Kidney capillary endothelial cell (primary cell): ENCODE measurements at regions not wholly inside any gene's neighbourhood (a gene's known extent, or its start where the extent isn't known, plus 50 kb on each side); places are given as distances from the start of the nearest gene placed in this dataset.
A peak's percentile ranks its signal among the peaks of the same experiment; 100 is the strongest.

Source experiments
- DNase-seq: peaks from one replicate; pipeline ENCODE4 v3.0.0-alpha.2; 2018; ENCODE audit warnings: low spot score

GRCh38 chr22:47344414-47344813 is 582.0 kb downstream of the TBC1D22A start:
- no peak for DNase-seq

- no peak for DNase-seq
These were observed 581.2 kb downstream of the TBC1D22A start for GRCh38 chr22:47343611-47344010.

DNA sequence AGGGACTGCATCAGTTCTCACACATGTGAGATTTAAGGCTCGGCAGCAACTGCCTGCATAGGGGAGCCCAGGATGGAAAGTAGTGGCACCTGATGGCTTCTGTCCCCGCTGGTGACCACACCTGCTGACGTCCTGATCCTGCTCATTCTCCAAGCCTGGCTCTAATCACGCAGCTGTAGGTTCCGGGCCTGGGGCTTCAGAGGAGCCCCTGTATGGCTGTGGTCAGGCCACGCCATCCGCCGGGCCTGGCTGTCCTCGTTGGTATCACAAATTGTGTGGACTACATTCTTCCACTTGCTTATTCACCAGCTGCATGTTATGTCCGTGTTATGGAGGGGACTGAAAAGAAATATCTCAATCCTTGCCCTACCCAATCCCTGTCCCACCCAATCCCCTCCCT is 580.0 kb downstream of the TBC1D22A start:
- no peak for DNase-seq

DNA sequence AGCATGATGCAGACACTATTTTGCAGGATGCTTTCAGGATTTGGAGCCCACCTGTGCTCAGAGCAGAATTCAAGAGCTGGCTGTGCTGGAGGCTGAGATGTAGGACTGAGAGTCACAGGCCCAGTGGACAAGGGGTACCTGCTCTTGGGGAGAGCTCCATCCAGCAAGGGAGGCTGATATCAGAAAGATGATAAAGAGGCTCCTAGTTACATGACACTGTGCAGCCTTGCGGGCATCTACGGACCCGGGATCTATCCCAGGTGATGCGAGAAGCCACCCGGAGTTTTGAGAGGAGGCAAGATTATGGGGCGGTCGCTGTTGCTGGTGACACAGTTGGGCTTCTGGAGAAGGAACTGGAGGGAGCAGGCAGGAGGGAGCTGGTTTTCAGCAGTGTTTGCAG is 579.0 kb downstream of the TBC1D22A start:
- no peak for DNase-seq

DNA sequence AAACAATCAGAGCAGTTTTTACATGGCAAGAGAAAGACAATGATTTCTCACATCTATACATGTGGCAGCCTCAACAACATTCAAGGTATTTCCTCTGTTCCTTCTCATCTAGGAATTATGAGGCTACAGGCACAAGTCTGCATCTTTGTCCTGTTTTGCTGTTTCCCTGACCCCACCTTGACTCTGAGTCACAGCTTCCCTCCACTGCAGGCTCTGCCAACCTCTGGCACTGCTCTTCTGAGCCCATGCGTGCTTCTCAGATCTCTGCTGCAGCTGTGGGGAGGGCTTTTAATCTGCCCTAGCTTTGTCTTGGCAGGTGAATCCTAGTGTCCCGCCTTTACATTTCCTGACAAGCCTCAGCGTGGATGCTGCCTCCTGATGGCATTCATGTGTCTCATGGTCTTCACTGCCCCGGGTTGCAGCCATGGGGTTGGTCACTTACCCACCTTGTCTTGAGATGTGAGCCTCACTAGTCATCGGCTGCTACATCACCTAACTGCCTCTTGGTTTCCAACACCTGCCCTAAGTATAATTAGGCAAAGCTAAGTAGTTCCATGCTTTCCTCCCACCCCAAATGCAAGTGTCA is 578.5 kb downstream of the TBC1D22A start:
- no peak for DNase-seq

GRCh38 chr22:47337161-47337621 is 574.7 kb downstream of the TBC1D22A start:
- DNase-seq: peak; percentile 79

GRCh38 chr22:47335958-47336357 is 573.5 kb downstream of the TBC1D22A start:
- no peak for DNase-seq

- no peak for DNase-seq
These were observed 573.0 kb downstream of the TBC1D22A start for GRCh38 chr22:47335460-47335859.

DNA sequence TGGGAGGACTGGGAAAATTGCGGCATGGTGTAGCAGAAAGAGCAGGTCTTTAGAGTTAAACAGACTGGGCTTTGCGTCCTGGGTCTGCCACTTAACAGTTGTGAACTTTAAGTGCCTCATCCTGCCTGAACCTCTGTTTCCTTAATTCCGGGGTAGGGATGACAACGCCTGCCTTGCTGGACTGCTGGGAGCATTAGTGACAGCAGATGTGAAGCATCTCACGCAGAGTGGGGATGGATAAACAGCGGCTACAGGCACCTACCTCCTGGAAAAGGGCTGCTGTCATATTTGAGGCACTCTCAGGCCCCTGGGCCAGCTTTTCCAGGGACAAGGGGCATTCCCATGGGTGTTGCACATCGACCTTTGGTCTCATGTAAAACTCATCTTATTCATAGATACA is 572.2 kb downstream of the TBC1D22A start:
- no peak for DNase-seq

GRCh38 chr22:47333625-47334024 is 571.2 kb downstream of the TBC1D22A start:
- no peak for DNase-seq

DNA sequence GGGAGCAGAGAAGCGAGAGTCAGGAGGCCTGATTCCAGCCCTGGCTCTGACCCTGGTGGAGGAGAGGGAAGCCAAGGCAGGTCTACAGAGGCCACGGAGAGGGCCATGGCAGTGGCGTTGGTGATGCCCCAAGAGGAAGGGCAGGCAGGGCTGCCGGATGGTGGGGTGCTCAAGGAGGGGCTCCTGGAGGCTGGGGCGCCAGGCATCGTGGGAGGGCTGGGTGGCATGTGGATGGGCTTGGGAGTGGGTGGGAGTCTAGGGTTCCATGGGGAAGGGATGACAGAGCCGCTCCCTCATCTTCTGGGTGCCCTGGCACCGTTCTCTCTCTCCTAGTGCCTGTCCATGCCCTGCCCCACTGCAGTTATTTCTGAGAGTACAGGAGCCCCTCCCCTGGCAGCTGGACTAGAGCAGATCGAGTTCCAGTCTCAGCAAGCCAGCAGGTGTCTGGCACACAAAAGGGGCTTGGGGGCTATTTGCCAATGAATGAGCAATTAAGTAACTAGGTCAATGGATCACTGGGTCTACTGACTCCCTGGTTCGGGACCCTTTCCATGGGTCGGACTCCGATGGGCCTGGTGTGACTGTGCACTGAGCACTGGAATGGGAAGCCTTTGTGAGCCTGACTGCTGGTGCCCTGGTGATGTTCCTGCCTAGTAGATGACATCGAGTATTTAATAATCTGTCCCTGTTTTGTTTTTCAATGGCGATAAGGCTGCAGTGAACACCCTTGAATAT is 570.0 kb downstream of the TBC1D22A start:
- no peak for DNase-seq

DNA sequence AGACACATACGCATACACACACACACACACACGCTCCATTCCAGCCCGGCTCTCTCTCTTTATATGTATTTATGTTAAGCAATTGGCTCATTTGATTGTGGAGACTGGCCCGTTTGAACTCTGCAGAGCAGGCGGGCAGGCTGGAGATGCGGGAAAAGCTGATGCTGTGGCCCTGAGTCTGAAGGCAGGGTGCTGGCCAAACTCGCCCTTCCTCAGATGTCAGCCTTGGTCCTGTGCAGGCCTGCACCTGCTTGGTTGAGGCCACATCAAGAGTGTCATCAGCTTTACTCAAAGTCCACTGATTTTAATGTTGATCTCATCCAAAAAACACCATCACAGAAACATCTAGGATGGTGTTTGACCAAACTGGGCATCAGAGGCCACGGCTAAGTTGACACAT is 569.3 kb downstream of the TBC1D22A start:
- DNase-seq: no peak

DNA sequence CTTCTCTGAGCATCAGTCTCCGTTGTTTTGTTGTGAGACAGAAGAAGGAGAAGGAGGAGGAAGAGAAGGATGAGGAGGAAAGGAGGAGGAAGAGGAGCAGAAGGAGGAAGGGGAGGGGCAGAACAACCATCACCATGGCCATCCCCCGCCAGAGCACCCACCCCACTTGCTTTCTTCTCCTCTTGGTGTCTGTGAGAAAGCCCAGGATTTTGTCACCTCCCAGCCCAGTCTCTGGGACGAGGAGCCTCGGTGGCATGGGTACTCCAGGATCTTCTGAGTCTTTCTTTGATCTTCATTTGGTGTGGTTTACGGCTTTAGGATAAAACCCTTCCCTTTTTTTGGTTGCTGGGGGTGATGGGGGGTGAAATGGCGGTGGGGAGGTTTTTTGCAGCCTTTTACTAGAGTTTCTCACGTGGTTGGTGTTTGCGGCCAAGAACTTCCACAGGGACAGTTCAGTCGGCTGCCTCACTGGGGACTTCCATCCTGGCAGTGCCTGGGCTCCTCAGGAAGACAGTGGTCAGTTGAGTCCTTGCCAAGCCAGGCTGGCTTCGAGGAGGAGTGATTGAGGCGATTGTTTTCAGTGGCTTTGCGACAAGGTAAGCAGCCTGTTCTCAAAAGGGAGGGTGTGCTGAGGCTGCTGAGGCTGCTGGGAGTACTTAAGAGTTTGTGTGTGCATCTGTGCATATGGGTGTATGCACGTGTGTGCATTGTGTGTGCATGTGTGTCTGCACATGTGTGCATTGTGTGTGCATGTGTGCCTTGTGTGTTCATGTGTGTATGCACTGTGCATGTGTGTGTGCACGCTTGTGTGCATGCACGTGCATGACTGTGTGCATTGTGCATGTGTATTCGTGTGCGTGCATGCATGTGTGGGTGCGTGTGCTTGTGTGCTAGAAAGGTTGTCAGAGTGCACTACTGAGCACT is 567.5 kb downstream of the TBC1D22A start:
- no peak for DNase-seq

DNA sequence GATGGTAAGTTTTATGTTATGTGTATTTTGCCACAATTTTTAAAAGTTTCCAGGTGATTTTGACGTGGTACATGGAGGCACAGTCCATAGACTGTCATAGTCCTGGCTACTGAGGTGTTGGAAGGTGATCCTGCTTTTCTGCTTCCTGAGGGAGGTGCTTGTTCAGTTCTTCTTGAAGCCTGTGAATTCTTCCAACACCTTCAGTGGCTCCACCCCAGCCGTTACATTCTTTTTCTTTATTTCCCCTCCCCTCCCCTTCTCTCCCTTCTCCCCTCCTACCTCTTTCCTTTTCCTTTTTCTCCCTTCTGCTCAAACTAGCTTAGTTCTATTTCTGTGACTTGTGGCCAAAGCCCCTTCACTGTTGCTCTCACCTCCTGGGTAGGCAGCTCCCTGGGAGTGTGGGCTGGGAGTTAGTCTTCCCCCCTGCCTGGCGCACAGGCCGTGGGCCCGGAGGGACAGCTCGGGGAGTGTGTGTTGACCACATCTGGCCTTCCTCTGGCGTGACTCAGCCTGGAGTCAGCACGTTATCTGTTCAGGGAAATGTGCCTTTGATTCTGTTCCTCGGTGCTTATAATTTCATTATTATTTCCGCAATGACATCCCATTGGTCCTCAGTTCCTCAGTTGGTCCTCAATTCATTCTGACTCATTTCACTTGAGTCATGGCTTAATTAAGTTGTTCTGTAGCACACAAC is 566.2 kb downstream of the TBC1D22A start:
- peak; percentile 90 for DNase-seq

- DNase-seq: no peak
These were observed 564.8 kb downstream of the TBC1D22A start for GRCh38 chr22:47327241-47327640.

- no peak for DNase-seq
These were observed 562.8 kb downstream of the TBC1D22A start for GRCh38 chr22:47325249-47325648.

- no peak for DNase-seq
These were observed 562.1 kb downstream of the TBC1D22A start for GRCh38 chr22:47324435-47324990.

GRCh38 chr22:47323518-47323917 is 561.1 kb downstream of the TBC1D22A start:
- no peak for DNase-seq

DNA sequence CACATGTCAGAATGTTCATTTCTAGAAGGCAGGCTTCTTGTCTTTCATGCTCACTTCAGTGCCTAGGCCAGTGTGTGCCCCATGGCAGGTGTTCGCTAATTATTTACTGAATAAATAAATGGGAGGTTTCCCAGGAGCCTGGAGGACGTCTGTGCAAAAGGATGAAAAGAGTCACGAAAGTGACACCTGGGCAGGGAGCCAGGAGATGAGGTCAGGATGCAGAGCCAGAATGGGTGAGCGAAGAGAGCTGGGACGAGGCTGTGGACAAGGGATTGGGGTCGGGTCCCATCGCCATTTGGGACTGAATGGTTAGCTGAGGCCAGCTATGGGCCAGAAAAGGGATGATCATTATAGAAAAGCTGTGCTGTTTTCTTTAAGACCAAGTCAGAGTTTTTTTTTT is 560.4 kb downstream of the TBC1D22A start:
- no peak for DNase-seq

DNA sequence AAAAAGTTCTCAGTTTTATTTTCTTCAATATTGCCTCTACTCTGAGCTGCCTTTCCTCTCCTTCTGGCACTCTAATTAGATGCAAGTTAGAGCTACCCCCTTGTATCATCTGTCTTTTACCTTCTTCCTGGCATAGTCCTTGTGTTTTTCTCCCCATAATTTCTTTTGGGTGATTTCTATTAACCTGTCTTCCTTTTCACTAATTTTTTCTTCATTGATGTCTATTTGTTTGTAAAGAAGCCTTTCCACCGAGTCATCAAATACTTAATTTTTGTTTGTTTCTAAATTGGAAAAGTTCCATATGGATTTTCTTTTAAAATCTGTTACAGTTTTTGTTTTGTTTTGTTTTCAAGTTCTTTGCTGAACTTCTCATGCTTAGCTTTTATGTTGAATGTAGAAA is 558.1 kb downstream of the TBC1D22A start:
- DNase-seq: no peak

- no peak for DNase-seq
These were observed 555.7 kb downstream of the TBC1D22A start for GRCh38 chr22:47318041-47318737.
